CD4-positive, alpha-beta T cell treated with Interleukin-17A for 4 hours (primary cell): ENCODE measurements at regions not wholly inside any gene's neighbourhood (a gene's known extent, or its start where the extent isn't known, plus 50 kb on each side); places are given as distances from the start of the nearest gene placed in this dataset.

ENCODE experiments used
- DNase-seq: peaks from one replicate; pipeline ENCODE4 v3.0.0-alpha.2; 2020; ENCODE audit warnings: mixed read lengths

DNA sequence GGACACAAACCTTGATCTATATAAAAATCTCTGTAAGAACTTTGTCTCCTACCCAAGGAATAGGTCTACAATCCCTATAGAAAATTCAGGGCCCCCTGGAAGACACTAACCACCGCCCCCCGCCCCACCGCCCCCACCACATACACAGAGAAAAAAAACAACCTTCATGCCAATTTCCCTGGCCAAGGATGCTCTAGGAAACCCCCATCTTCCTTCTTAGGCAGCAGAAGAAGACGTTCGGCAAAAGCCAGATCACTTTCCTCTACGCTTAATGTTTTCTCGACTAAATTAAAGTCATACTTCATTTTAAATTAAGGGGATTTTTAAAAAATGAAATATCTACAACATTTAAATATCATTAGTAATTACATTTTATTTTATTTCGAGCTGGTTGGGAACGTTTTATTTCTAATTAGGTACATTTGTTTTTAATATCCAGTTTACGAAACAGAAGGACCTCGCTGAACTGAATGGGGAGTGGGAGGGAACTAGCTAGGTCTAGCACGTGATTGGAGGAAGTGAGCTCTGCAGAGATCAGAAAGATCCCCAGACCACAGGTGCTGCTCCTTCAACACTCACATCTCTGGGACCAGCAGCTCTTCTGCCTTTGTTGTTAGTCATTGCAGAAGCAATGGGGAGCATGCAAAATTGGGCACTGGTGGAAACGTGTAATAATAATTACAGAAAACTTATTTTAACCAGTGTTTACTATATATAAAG lies 472.3 kb downstream of the MN1 start:
- no peak for DNase-seq

DNA sequence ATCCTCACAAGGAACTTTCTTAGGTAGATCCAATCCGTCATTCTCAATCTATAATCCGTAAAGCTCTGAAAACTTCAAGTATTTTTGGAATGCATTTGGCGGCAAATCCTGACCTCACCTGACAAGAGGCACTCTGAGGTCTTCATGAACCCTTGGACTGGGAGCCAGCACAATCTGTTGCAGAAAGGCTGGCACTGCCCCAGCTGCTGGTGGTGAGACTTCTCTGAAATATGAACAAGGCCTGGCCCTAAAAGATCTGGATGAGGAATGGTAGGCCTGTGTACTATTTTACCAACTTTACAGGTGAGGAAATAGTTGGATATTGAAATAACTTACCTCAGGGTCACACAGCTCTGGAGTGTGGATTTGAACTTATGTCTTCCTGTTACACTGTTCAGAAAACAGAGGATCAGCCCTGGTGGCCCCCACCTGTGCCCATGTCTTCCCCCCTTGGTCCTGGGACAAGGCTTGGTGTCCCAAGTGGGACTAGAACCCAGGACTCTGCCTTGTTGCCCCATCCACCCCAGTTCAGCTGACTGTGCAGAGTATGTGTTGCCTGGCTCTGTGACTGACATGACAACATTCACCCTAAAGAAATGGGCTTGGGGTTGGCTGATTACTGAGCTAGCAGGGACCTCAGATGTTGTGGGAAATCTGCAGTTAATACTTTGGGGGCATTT lies 471.4 kb downstream of the MN1 start:
- no peak for DNase-seq

DNA sequence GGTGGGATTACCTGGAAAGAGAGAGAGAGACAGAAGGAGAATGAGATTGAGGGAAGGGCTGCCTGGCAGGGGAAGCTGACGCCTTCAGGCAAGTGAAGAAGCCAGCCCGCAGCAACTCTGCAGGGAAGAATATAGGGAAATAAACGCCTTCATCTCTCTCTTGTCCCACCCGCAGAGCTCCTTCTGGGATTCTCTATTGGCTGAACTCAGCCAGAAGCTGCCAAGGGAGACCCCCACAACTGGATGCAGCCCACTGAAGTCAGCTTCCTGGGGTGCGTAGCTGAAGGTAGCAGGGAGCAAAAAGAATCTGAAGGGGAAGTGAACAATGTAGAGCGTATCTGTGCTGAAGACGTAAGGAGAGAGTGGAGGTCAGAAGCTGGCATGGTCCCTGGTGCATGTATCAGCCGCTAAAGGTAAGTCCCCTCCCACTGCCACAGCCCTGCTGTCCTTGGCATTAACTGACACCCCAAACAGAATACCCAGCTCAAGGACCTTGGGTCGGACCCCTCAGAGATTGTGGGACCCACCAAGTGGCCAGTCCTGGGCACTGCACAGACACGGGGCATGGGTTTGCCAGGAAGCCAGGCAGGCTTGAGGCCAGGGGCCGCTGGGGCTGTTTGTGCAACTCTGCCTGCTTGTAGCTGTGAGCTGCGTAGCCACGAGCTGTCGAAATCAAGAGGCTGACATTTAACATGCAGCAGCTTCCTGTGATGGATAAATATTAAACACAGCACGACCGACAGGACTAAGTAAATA lies 469.9 kb downstream of the MN1 start:
- no peak for DNase-seq

DNA sequence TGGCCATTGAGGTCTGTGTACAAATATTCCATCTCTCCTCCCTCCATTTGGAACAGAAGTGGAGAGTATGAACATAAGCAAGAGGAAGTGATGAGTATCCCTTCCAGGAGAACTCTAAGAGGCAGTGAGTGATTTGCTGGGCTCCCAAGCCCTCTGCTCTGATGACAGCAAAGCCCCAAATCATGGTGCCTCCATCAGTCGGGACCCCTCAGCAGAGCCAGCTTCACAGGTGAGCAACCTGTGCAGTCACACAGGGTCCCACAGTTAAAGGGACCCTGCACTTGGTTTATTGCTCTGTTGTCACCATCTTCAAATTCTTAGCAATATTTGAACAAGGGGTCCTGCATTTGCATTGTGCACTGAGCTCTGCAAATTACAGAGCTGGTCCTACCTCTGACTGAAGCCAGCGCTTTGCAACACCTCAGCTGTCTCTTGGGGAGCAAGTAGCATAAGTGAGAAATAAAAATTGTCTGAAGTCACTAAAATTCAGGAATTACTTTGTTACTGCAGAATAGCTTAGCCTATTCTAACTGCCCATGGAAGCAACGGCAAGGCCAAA lies 466.4 kb downstream of the MN1 start:
- no peak for DNase-seq

DNA sequence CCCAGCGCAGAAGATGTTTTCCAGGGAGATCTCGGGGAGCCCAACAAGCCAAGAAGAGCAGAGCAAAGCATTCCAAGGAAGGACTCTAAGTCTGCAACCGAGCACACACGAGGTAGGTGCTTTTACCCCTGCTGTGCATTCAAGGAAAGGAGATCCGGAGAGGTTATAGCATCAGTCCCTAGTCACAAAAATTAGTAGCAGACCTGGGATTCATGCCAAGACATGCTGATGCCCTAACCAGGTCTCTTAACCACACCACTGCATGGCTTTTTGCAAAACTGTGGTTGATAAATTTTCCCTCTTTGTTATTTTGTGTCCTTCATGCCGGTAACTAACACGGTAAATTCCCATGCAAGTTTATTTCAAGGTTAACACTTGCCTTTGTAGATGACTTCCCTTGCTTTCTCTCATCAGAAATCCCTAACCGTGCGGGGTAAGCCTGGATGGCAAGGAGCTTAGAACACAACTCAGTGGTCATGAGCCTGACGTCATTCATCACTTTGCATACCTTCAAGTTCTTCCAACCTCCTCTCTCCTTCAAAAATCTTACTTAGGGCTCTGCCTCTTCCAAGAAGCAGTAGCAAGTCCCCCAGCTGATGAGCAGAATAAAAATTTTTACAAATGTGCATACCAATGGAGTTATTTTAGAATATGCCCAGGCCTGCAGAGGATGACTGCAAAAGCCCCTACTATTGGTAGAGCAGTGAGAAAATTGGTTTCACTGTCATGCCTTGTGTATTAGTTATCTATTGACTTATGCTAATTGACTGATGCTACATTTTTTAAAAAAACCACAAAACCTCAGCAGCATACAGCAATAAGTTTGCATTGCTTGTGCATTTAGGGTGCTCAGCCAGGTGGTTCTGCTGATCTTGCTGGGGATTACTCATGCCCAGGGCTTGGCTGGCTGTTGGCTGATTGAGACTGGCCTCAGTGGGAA lies 465.1 kb downstream of the MN1 start:
- no peak for DNase-seq

DNA sequence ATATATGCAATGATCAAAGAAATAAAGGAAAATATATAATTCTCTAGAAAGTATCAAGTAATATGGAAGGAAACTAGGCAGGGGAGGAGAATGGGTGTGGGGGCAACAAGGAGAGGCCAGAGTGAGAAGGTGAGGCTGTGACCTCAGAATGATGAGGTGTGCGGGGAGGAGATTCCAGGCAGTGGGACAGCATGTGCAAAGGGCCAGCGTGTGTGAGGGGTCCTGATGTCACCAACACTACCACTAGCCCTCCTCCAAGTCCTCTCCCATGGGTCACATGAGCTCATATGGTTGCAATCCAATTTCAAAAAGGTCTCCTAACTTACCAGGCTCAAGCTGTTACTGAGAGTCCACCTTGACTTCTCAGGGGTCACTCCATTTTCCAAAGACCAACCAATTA lies 463.9 kb downstream of the MN1 start:
- no peak for DNase-seq

DNA sequence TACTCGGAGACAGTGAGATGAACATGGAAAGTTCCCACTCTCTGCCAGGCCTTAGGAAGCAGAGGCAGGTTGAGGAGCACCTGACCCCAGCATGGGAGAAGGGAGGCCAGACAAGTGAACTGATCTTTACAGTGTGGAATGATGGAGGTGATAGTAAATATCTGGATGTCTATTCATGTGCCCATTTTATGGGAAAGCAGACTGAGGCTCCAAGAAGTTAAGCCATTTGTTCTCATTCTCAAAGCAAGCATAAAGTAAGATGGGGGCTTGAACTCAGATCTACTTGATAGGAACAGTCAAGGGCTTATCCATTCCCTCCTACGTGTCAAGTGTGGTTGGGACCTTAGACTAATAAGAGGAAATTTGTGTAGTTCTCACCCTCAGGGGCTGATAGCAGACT lies 461.5 kb downstream of the MN1 start:
- DNase-seq: no peak

DNA sequence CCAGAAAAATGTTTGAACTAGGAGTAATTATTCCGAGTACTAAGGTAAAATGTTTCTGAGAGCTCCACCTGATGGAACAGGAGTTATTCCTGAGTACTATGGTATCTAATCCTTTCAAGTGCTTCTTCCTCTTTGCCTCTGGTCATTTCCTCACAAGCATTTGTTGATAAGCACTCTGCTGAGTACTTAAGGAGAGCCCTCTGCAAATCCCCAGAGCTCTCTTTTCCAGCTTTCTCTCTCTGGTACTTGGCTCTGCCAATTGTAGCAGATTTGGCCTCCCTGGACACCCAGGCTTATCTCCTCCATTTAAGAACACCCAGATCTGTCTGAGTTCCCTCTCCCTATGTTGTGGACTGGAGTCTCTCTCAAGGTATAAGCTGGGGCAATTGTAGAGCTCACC lies 457.0 kb downstream of the MN1 start:
- DNase-seq: no peak

DNA sequence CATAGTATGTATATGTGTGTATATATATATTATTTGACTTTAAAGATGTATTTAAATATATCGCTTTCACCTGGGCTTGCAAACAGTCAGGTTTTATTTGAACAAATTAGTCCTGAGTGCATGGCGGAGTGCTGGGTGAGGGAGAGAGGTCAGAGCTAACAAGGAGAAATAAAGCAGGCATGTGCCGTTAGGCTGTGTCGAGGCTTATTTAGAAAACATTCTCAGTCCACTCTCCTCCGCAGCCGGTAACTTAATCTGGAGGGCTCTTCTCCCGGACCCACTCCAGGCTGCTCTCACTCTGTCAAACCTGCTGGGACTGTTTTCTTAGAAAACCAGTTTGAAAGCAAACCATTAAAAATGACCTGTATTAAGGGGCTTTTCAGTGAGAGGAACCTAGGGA lies 455.9 kb downstream of the MN1 start:
- no peak for DNase-seq

DNA sequence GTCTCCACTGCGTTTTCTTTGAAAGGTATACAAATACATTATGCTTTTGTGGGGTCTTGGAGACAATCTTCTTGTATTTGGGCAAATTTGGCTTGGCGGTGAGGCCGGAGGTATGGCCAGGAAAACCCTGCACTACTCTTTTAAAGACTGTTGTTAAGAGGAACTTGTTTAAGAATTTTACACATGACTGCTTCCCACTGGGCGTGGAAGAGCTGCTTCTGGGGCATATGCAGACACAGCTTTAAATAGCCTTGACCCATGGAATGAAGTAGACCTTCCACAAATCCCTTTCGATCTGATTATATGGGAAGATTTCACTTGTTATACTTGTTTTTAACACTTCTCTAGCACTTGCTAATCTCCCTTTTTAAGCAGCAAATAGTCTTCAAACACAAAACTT lies 453.6 kb downstream of the MN1 start:
- DNase-seq: no peak

DNA sequence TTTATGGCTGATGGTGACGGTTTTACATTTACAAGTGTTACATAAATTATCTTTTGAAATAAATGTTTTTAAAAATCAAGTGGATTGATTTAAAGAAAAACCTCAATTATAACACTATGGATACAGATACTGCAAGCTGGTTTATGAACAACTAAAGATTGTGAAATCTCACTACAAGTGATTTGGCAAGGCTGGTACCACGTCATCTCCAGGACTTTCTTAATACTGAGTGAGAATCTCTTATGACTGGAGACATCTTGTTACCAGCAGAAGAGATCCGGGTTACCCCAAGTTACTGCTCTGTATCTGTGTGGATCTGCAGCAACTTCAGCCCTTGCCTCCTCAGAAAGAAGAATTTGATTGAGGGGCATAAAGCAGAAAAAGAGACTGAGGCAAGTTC lies 452.9 kb downstream of the MN1 start:
- DNase-seq: no peak

DNA sequence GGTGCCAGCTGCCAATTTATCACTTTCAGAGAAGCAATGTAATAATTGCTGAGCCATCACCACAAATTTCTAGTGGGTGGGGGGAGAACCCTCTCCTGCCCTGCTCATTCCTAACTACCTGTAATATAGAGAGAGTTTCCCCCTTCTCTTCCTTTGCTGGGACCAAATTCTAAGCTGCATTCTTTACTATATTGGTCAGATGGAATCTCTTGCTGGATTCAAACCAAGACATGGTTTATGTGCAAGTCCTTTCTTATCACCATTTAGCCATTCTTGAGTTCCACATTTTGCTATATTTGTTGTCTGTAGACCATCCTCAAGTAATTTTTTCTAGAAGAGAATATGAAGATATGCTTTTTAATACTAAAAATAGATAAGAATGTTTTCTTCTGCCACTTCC lies 452.1 kb downstream of the MN1 start:
- DNase-seq: no peak

DNA sequence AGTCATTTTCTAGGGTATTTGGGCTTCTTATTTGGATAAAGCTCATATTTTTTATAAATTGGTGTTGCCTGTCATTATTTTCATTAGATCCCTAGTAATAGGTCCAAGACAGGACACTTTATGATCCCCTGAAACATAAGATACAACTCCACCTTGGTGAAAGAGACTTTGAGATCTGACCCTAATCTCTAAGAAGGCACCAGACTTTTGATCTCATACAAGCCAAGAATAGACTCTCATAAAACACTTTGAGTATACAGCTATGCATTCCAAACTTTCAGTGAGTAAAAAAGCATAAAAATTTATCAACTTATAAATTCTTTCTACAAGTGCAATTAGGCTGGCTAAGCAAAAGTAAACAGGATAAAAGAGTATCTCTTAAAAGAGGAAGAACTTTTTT lies 451.2 kb downstream of the MN1 start:
- DNase-seq: no peak

DNA sequence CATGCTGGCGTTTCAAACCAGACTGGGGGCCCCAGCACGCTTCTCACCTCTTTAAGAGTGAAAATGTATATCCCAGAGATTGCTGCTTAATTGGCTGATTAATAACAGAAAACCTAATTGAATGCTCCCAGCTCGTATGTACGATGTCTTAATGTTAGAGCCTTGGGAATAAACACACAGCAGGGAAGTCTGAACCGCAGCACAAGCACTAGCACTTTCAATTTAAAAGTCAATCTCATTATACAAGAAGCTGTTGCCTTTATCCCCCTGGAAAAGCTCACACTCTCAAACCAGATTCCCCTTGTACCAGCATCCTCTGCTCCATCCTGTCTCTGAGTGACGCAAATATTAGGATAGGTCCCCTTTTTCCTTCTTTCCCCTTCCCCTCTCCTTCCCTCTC lies 449.1 kb downstream of the MN1 start:
- no peak for DNase-seq

DNA sequence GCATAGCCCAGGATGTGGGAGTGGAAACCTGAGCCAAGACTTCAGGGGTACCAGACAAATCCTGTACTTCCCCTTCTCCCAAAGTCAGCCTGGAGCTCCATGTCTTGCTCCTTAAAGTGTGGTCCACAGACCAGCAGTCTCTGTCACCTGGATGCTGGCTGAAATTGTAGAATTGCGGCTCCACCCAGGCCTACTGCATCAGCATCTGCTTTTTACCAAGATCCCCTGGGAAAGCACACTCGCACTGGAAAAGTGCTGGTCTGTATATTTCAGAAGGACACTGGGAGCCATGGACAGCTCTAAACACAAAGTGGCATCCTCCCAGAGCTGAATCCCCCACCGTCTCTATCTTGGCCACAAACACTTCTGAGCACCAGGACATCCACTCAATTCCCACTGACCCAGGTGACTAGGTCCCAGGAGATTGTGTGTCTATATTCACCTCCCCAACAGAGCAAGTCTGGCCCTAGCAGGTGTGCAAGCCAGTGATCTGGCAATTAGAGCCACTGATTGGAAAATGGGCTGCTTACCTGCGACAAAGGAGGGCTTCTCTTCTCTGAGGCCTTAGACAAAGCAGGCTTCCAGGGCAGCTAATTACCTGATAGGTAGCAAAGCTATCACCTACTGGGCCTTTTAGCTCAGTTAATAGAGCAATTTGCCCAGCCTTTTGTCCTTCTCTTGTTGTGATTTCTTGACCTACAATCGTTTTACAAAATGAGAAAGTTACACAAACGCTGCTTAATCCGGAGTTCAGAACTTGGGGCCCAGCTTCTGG lies 443.3 kb downstream of the MN1 start:
- DNase-seq: no peak

DNA sequence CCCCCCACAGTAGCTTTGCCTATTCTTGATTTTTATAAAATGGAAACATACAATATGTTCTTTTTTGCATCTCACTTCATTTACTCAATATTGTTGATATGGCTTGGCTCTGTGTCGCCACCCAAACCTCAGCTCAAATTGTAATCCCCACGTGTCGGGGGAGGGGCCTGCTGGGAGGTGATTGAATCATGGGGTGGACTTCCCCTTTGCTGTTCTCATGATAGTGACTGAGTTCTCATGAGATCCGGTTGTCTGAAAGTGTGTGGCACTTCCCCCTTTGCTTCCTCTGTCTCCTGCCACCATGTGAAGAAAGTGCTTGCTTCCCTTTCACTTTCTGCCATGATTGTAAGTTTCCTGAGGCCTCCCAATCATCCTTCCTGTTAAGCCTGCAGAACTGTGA lies 431.3 kb downstream of the MN1 start:
- DNase-seq: no peak

DNA sequence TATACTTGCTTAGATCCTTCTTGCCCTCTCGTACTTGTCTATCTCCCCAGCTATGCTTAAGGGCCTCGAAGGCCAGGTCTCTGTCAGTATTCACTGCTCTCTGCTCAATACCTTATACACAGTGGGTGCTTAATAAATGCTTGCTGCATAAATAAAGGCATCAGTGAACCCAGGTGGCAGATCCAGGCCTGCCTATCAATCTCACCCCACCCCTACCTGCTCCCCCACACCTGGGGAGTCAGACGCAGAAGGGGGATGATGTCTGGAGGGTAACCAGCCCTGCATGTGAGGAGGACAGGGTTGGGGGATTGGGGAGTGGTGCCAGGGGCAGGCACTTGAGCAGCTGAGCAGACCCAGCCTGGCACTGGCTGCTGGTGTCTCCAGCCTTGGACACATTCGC lies 430.6 kb downstream of the MN1 start:
- no peak for DNase-seq

DNA sequence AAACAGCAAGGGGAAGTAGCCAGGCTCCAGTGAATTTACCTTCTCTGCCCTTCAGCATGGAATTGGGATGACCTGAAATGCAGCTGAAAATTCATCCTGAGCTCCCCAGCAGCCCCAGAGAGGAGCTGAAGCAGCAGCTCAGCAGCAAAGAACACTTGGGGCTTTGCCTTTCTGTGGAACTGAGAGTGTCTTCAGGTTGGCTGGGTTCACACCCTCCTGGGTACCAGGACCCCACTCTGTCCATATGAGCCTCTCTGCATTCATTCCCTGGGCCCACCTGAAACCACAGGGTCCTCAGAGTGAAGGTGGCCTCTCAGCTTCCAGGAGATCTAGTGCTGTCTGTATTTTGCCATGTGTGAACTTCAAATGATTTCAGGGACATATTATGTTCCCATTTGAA lies 429.2 kb downstream of the MN1 start:
- DNase-seq: no peak

DNA sequence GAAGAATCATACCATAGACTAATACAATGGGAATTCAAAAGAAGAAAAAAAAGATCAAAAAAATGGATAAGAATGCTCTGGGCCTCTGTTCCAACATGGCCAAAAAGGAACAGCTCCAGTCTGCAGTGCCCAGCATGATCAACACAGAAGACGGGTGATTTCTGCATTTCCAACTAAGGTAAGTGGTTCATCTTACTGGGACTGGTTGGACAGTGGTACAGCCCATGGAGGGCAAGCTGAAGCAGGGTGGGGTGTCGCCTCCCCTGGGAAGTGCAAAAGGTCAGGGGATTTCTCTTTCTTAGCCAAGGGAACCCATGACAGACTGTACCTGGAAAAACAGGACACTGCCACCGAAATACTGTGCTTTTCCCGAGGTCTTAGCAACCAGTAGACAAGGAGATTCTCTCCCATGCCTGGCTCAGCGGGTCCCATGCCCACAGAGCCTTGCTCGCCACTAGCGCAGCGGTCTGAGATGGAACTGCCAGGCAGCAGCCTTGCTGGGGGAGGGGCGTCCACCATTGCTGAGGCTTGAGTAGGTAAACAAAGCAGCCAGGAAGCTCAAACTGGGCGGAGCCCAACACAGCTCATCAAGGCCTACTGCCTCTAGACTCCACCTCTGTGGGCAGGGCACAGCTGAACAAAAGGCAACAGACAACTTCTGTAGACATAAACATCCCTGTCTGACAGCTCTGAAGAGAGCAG lies 428.4 kb downstream of the MN1 start:
- no peak for DNase-seq

DNA sequence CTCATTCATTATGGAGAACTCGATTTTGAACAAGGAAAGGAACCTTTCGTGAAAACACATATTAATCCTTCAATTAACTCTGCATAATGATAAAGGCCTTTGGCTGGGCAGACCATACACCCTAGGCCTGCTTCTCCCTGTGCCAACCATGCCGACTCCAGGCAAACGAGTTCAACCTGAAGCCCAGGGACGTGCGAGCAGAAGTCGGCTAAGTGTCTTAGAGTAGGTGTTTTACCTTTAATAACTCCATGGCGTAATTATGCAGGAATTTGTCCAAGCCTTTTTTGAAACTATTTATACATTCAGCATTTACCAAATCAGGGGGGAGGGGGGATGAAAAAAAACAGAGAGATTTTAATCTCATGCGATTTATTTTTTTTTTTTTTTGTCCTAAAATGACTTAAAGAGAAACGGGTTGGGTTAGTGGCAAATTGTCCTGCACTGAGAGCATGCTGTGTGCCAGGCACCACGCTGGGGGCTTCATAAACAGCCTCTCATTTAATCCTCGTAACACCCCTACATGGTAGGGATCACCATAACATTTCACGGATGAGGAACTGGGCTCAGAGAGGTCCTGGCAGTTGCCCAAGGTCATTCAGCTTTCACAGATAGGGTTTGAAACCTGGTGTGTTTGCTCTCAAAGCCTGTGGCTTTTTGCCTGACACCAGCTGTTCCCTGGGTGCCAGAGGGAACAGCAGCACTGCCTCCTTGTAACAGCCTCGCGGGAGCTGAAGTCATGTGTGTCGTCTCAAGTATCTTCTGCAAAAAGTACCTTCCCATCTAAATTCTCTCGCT lies 423.9 kb downstream of the MN1 start:
- DNase-seq: no peak
